Breast epithelium (tissue), 3 donors: ENCODE measurements at regions not wholly inside any gene's neighbourhood (a gene's known extent, or its start where the extent isn't known, plus 50 kb on each side); places are given as distances from the start of the nearest gene placed in this dataset.
"Not testable (repeated sequence)": the region's sequence is repeated elsewhere in the genome, so short reads cannot be mapped to it uniquely, and the experiment has no call there.

Source experiments
- CTCF ChIP-seq, 3 donors: fragments of 450-650 bp; IDR thresholded peaks; one replicate each; pipeline ENCODE4 v1.5.1; 2016 to 2017; ENCODE audit warnings: antibody characterized with exemption in 3 of 3, mild to moderate bottlenecking in 3 of 3, moderate library complexity in 3 of 3
- POLR2A ChIP-seq: fragments of 450-650 bp; IDR thresholded peaks from one replicate; pipeline ENCODE4 v1.6.1; 2016; ENCODE audit warnings: antibody characterized with exemption, mild to moderate bottlenecking, moderate library complexity

DNA sequence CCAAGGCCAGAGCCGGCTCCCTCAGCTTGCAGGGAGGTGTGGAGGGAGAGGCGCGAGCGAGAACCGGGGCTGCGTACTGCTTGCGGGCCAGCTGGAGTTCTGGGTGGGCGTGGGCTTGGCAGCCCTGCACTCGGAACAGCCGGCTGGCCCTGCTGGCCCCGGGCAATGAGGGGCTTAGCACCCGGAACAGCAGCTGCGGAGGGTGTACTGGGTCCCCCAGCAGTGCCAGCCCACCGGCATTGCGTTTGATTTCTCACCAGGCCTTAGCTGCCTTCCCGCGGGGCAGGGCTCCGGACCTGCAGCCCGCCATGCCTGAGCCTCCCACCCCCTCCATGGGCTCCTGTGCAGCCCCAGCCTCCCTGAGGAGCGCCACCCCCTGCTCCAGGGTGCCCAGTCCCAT lies 495.5 kb upstream of the PLXNA2 start:
- not testable (repeated sequence) for TF ChIP-seq POLR2A; CTCF (IDR thresholded peaks at IDR 0.05)
